Small intestine (tissue), 7 donors: ENCODE measurements at regions not wholly inside any gene's neighbourhood (a gene's known extent, or its start where the extent isn't known, plus 50 kb on each side); places are given as distances from the start of the nearest gene placed in this dataset.

Source experiments
- DNase-seq, 2 donors: peaks; one replicate each; pipeline versions ENCODE4 v3.0.0 to v3.0.0-alpha.2; 2013
- FAIRE-seq: peaks from 2 replicates; lab custom pipeline; 2012; peaks lifted over from hg19 to GRCh38; lab: Jason Lieb, UNC
- H3K27ac ChIP-seq, 3 donors: one replicate each; pipeline ENCODE4 v1.5.1; 2013; ENCODE audit warnings: low read length in 2 of 3, mild to moderate bottlenecking in 2 of 3, control low read depth in 1 of 3, inconsistent platforms in 1 of 3, low read depth in 1 of 3, moderate library complexity in 1 of 3
- H3K27me3 ChIP-seq, 3 donors: one replicate each; pipeline ENCODE4 v1.6.1; 2013; ENCODE audit warnings: low read length in 3 of 3, inconsistent platforms in 1 of 3; ENCODE audit not compliant: control insufficient read depth in 3 of 3, insufficient read depth in 3 of 3
- H3K36me3 ChIP-seq, 3 donors: one replicate each; pipeline ENCODE4 v1.6.1; 2013; ENCODE audit warnings: low read length in 3 of 3, inconsistent platforms in 1 of 3, low read depth in 1 of 3, mild to moderate bottlenecking in 1 of 3, moderate library complexity in 1 of 3; ENCODE audit not compliant: control insufficient read depth in 3 of 3, insufficient read depth in 2 of 3
- H3K4me1 ChIP-seq, 3 donors: one replicate each; pipeline ENCODE4 v1.6.1; 2013; ENCODE audit warnings: low read length in 2 of 3, inconsistent platforms in 1 of 3, low read depth in 1 of 3, mild to moderate bottlenecking in 1 of 3, moderate library complexity in 1 of 3; ENCODE audit not compliant: control insufficient read depth in 3 of 3, insufficient read depth in 2 of 3
- H3K4me3 ChIP-seq, 3 donors: one replicate each; pipeline ENCODE4 v1.5.1; 2013; ENCODE audit warnings: low read length in 3 of 3, control low read depth in 1 of 3, inconsistent platforms in 1 of 3, low read depth in 1 of 3, mild to moderate bottlenecking in 1 of 3, moderate library complexity in 1 of 3
- H3K9me3 ChIP-seq, 2 donors: one replicate each; pipeline ENCODE4 v1.6.1; 2013; ENCODE audit warnings: low read depth in 1 of 2, low read length in 1 of 2; ENCODE audit not compliant: control insufficient read depth in 2 of 2, insufficient read depth in 1 of 2
- WGBS, 3 donors: extraction: QIAGEN DNeasy Blood & Tissue Kit; methylation state at CpG; one replicate each; pipeline ENCODE4 v1.1.7; 2013; 5-methylcytosine and 5-hydroxymethylcytosine counted together
- donor health status: healthy with polysubstance abuse.
- donor health status: control.
- donor health status: control.
- donor health status: Bipolar disorder and iron deficiency.
- donor health status: healthy.

GRCh38 chr6:85262621-85263020 lies 187.3 kb upstream of the NT5E start:
- no peak overlapping the region for H3K4me3 ChIP-seq
- no peak overlapping the region for H3K27ac ChIP-seq
- no peaks in the 10 kb centered on the region for H3K36me3 ChIP-seq
- no peak for FAIRE-seq
- H3K27me3 ChIP-seq = no peaks in the 10 kb centered on the region
- H3K9me3 ChIP-seq = no peaks in the 10 kb centered on the region
- 67 to 76% (median 76%) methylated on average over 3 of the region's 3 CpGs for WGBS, 3 donors
- no peaks in the 10 kb centered on the region for H3K4me1 ChIP-seq
- DNase-seq = no peak

DNA sequence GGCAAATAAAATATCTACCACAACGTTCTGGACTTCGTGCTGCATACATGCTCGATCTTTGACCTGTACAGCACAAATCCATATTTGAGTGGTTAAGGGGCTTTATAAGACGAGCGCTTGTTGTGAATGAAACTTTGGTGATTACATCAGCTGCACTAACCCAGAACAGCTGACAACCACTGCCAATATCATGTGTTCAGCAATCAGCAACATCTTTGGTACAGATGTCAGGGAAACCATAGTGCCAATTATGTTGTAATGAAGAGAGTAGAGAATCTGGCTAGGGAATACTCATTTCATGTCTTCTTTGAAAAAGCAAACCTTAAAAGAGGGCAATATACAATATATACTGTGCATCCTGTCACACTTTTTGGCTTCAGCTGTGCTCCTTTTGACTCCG lies 188.6 kb upstream of the NT5E start:
- 78 to 88% (median 79%) methylated on average over 6 of the region's 6 CpGs for WGBS, 3 donors
- no peak for FAIRE-seq
- no peak for DNase-seq
- H3K4me1 ChIP-seq = no peaks in the 10 kb centered on the region
- H3K27ac ChIP-seq = no peak overlapping the region
- no peaks in the 10 kb centered on the region for H3K27me3 ChIP-seq
- H3K4me3 ChIP-seq = no peak overlapping the region
- H3K36me3 ChIP-seq = no peaks in the 10 kb centered on the region
- no peaks in the 10 kb centered on the region for H3K9me3 ChIP-seq

DNA sequence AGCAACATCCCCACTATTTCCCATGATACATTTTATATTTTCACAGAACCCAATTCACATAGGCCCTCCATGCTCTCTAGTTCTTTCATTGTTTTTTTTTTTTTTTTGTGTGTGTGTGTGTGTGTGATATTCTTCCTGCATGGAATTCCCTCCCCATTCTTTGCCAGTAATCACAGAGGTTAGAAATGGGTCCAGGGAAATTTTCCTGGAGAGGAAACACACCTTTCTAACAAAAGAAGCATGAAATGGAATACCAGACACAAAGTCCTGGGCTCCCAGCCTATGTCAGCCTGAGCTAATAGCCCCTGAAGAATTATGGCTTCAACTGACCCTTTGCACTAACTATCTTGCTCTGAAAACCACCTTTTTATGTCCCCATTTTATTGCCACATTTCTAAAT lies 194.2 kb upstream of the NT5E start:
- no peak overlapping the region for H3K4me3 ChIP-seq
- H3K27me3 ChIP-seq = no peaks in the 10 kb centered on the region
- H3K36me3 ChIP-seq = no peaks in the 10 kb centered on the region
- no peaks in the 10 kb centered on the region for H3K4me1 ChIP-seq
- H3K27ac ChIP-seq = no peak overlapping the region
- H3K9me3 ChIP-seq = peaks cover 0 to 3% of the 10 kb centered on the region in 2 donors
- FAIRE-seq = no peak
- no peak for DNase-seq

DNA sequence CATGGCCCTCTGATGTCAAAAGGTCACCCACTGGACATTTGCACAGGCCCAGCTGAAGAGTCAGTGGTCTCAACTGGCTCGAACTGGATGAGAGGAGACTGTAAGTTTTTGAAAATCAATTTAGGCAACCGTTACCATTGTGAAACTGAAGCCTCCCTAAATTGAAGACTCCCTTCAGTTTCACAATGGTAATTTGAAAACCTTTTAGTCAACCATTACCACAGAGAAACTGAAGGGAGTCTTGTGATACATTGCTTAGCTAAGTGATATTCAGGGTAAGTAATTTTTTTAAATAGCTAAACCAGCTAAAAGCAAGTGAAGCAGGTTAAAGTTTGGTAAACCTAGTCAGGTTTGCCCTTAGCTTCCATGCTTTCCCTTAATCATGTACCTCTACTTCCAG lies 197.3 kb upstream of the NT5E start:
- H3K4me3 ChIP-seq = no peak overlapping the region
- H3K27ac ChIP-seq = no peak overlapping the region

GRCh38 chr6:85252085-85252484 lies 197.8 kb upstream of the NT5E start:
- 30 to 47% (median 36%) methylated on average over 2 of the region's 2 CpGs for WGBS, 3 donors

More for the DNA sequence above, 197.3 kb upstream of the NT5E start:
- no peaks in the 10 kb centered on the region for H3K27me3 ChIP-seq
- FAIRE-seq = no peak
- H3K4me1 ChIP-seq = no peaks in the 10 kb centered on the region
- 61 to 69% (median 68%) methylated on average over 2 of the region's 2 CpGs for WGBS, 3 donors
- no peaks in the 10 kb centered on the region for H3K36me3 ChIP-seq
- peaks cover 1 to 3% of the 10 kb centered on the region in 2 donors for H3K9me3 ChIP-seq
- no peak for DNase-seq

DNA sequence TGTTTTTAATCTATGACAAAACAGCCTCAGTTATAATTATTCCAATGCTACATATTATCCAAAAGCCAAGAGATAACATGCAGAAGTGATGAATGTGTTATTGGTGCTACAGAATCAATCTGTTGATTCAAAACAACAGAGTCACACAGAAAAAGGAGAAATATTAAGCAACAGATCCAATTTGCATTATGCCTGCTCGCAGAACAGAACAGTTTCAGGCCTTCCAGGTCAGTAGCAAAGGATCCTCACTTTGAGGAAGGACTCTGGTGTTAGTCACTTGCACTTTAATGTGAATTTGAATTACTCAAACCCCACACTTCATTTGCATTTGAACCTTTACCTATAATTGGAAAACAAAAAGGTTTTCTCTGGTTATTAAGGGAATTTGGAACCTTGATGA lies 198.6 kb upstream of the NT5E start:
- FAIRE-seq = no peak
- WGBS, 3 donors = 41 to 53% (median 42%) methylated on average over 1 of the region's 1 CpG

More at GRCh38 chr6:85252085-85252484, 197.8 kb upstream of the NT5E start:
- Histone ChIP-seq H3K36me3 (no peaks in the 10 kb centered on the region), H3K4me1 (no peaks in the 10 kb centered on the region), H3K9me3 (peaks cover 1 to 3% of the 10 kb centered on the region in 2 donors), H3K27ac (no peak overlapping the region), H3K4me3 (no peak overlapping the region), H3K27me3 (no peaks in the 10 kb centered on the region)
- DNase-seq = no peak
- no peak for FAIRE-seq

GRCh38 chr6:85250586-85251220 lies 199.2 kb upstream of the NT5E start:
- no peaks in the 10 kb centered on the region for H3K4me1 ChIP-seq
- H3K27me3 ChIP-seq = no peaks in the 10 kb centered on the region
- H3K4me3 ChIP-seq = no peak overlapping the region
- WGBS, 3 donors = 72 to 81% (median 80%) methylated on average over 5 of the region's 5 CpGs
- DNase-seq (no peak), FAIRE-seq (no peak)
- H3K36me3 ChIP-seq = no peaks in the 10 kb centered on the region
- peaks cover 1 to 3% of the 10 kb centered on the region in 2 donors for H3K9me3 ChIP-seq
- H3K27ac ChIP-seq = no peak overlapping the region

More for the DNA sequence above, 198.6 kb upstream of the NT5E start:
- Histone ChIP-seq H3K9me3 (peaks cover 1 to 3% of the 10 kb centered on the region in 2 donors), H3K27me3 (no peaks in the 10 kb centered on the region), H3K4me3 (no peak overlapping the region), H3K4me1 (no peaks in the 10 kb centered on the region), H3K27ac (no peak overlapping the region), H3K36me3 (no peaks in the 10 kb centered on the region)
- no peak for DNase-seq

- Histone ChIP-seq H3K36me3 (no peaks in the 10 kb centered on the region), H3K27me3 (no peaks in the 10 kb centered on the region), H3K4me1 (no peaks in the 10 kb centered on the region), H3K9me3 (no peaks in the 10 kb centered on the region), H3K4me3 (no peak overlapping the region), H3K27ac (no peak overlapping the region)
- DNase-seq = no peak
- FAIRE-seq = no peak
- 72 to 84% (median 76%) methylated on average over 3 of the region's 3 CpGs for WGBS, 3 donors
These were observed 204.9 kb upstream of the NT5E start for GRCh38 chr6:85245004-85245403.

GRCh38 chr6:85241498-85242052 lies 208.3 kb upstream of the NT5E start:
- H3K27me3 ChIP-seq = no peaks in the 10 kb centered on the region
- H3K27ac ChIP-seq = no peak overlapping the region
- H3K4me3 ChIP-seq = no peak overlapping the region
- 70 to 81% (median 76%) methylated on average over 1 of the region's 1 CpG for WGBS, 3 donors
- H3K9me3 ChIP-seq = no peaks in the 10 kb centered on the region
- no peaks in the 10 kb centered on the region for H3K4me1 ChIP-seq
- H3K36me3 ChIP-seq = no peaks in the 10 kb centered on the region
- no peak for DNase-seq
- no peak for FAIRE-seq
